Liver (tissue), 3 donors: ENCODE measurements at regions not wholly inside any gene's neighbourhood (a gene's known extent, or its start where the extent isn't known, plus 50 kb on each side); places are given as distances from the start of the nearest gene placed in this dataset.

Experiments
- ATF3 ChIP-seq: IDR thresholded peaks from 2 replicates; pipeline ENCODE4 v1.6.1; 2016; ENCODE audit warnings: antibody characterized with exemption
- CTCF ChIP-seq: fragments of 150-350 bp; IDR thresholded peaks from 2 replicates; pipeline ENCODE4 v1.5.1; 2017; ENCODE audit warnings: improper control_type of control experiment, low read depth, low read length; ENCODE audit not compliant: missing input control
- FOXA1 ChIP-seq: IDR thresholded peaks from 2 replicates; pipeline ENCODE4 v1.6.1; 2016; ENCODE audit warnings: antibody characterized with exemption
- GABPA ChIP-seq, 2 donors: IDR thresholded peaks in 1 of 2; conservative IDR thresholded peaks in 1 of 2; 2 replicates each; pipeline ENCODE4 v1.6.1; 2016; ENCODE audit warnings: antibody characterized with exemption in 2 of 2, mild to moderate bottlenecking in 1 of 2, moderate library complexity in 1 of 2
- JUND ChIP-seq, 2 donors: IDR thresholded peaks; 2 replicates each; pipeline ENCODE4 v1.6.1; 2016; ENCODE audit warnings: antibody characterized with exemption in 2 of 2
- MAX ChIP-seq: IDR thresholded peaks from 2 replicates; pipeline ENCODE4 v1.6.1; 2016; ENCODE audit warnings: antibody characterized with exemption
- REST ChIP-seq: IDR thresholded peaks from 2 replicates; pipeline ENCODE4 v1.6.1; 2016; ENCODE audit warnings: antibody characterized with exemption, mild to moderate bottlenecking
- TAF1 ChIP-seq: conservative IDR thresholded peaks from 2 replicates; pipeline ENCODE4 v1.6.1; 2016; ENCODE audit warnings: antibody characterized with exemption, mild to moderate bottlenecking
- YY1 ChIP-seq: IDR thresholded peaks from 2 replicates; pipeline ENCODE4 v1.6.1; 2016; ENCODE audit warnings: antibody characterized with exemption, mild to moderate bottlenecking
- donor health status: healthy.
- donor health status: healthy.

- TF ChIP-seq CTCF (no peak), FOXA1 (no peak), ATF3 (no peak), TAF1 (no peak), GABPA (IDR thresholded peaks at IDR 0.05 in 1 of 2, conservative IDR thresholded peaks at IDR 0.05 in 1 of 2) (no peak), YY1 (no peak), REST (no peak), JUND (IDR thresholded peaks at IDR 0.05) (no peak), MAX (no peak)
These were observed 87.2 kb downstream of the SOWAHC start for GRCh38 chr2:109701362-109701761.
